Ishikawa (cell line): ENCODE measurements at regions not wholly inside any gene's neighbourhood (a gene's known extent, or its start where the extent isn't known, plus 50 kb on each side); places are given as distances from the start of the nearest gene placed in this dataset.

Source experiments
- CEBPB ChIP-seq: IDR thresholded peaks from 2 replicates; pipeline ENCODE4 v1.6.1; 2012
- CREB1 ChIP-seq: IDR thresholded peaks from 2 replicates; pipeline ENCODE4 v1.6.1; 2012; ENCODE audit warnings: low read depth
- EGR1 ChIP-seq: IDR thresholded peaks from 2 replicates; pipeline ENCODE4 v1.6.1; 2012
- EP300 ChIP-seq: IDR thresholded peaks from 2 replicates; pipeline ENCODE4 v1.6.1; 2012; ENCODE audit warnings: borderline replicate concordance
- FOXM1 ChIP-seq: IDR thresholded peaks from 2 replicates; pipeline ENCODE4 v1.6.1; 2012; ENCODE audit warnings: low read depth, borderline replicate concordance
- MAX ChIP-seq: IDR thresholded peaks from 2 replicates; pipeline ENCODE4 v1.6.1; 2012
- NFIC ChIP-seq: IDR thresholded peaks from 2 replicates; pipeline ENCODE4 v1.6.1; 2012
- RAD21 ChIP-seq: IDR thresholded peaks from 2 replicates; pipeline ENCODE4 v1.6.1; 2012; ENCODE audit warnings: low read depth
- REST ChIP-seq: IDR thresholded peaks from 2 replicates; pipeline ENCODE4 v1.6.1; 2012; ENCODE audit warnings: low read depth, mild to moderate bottlenecking
- TAF1 ChIP-seq: IDR thresholded peaks from 2 replicates; pipeline ENCODE4 v1.6.1; 2012; ENCODE audit warnings: low read depth, mild to moderate bottlenecking
- TCF12 ChIP-seq: IDR thresholded peaks from 2 replicates; pipeline ENCODE4 v1.6.1; 2012; ENCODE audit warnings: low read depth
- TEAD4 ChIP-seq: IDR thresholded peaks from 2 replicates; pipeline ENCODE4 v1.6.1; 2012
- USF1 ChIP-seq: IDR thresholded peaks from 2 replicates; pipeline ENCODE4 v1.6.1; 2012
- YY1 ChIP-seq: IDR thresholded peaks from 2 replicates; pipeline ENCODE4 v1.6.1; 2012; ENCODE audit warnings: low read depth
- ZBTB7A ChIP-seq: IDR thresholded peaks from 2 replicates; pipeline ENCODE4 v1.6.1; 2012; ENCODE audit warnings: low read depth

- TF ChIP-seq TEAD4, result no peak
- no peak for TF ChIP-seq CEBPB
- TF ChIP-seq FOXM1, result no peak
- no peak for TF ChIP-seq RAD21
- no peak for TF ChIP-seq TCF12
- TF ChIP-seq MAX, result no peak
- no peak for TF ChIP-seq NFIC
- TF ChIP-seq TAF1, result no peak
- no peak for TF ChIP-seq EP300
- no peak for TF ChIP-seq YY1
- TF ChIP-seq USF1, result no peak
- TF ChIP-seq REST, result no peak
- no peak for TF ChIP-seq EGR1
- TF ChIP-seq ZBTB7A, result no peak
- TF ChIP-seq CREB1, result no peak
These were observed 117.2 kb upstream of the ADO start for GRCh38 chr10:62687230-62687748.

- no peak for TF ChIP-seq EGR1
- TF ChIP-seq MAX, result no peak
- no peak for TF ChIP-seq FOXM1
- TF ChIP-seq YY1, result no peak
- no peak for TF ChIP-seq EP300
These were observed 115.4 kb upstream of the ADO start for GRCh38 chr10:62688971-62689700.

GRCh38 chr10:62689712-62690111, 114.8 kb upstream of the ADO start:
- TF ChIP-seq TEAD4 (no peak), ZBTB7A (no peak), TAF1 (no peak), REST (no peak), TCF12 (no peak), CREB1 (no peak), EP300 (no peak), RAD21 (no peak), CEBPB (no peak), NFIC (no peak), YY1 (no peak), FOXM1 (no peak), USF1 (no peak), MAX (no peak), EGR1 (no peak)

- TF ChIP-seq ZBTB7A (no peak), NFIC (no peak), CREB1 (no peak), YY1 (no peak)
These were observed 113.8 kb upstream of the ADO start for GRCh38 chr10:62690703-62691102.

GRCh38 chr10:62691336-62691735, 113.2 kb upstream of the ADO start:
- no peak for TF ChIP-seq YY1
- TF ChIP-seq USF1, result no peak
- TF ChIP-seq RAD21, result no peak
- no peak for TF ChIP-seq EP300
- no peak for TF ChIP-seq TAF1
- no peak for TF ChIP-seq TEAD4
- TF ChIP-seq NFIC, result no peak
- no peak for TF ChIP-seq CEBPB
- no peak for TF ChIP-seq ZBTB7A
- no peak for TF ChIP-seq EGR1
- no peak for TF ChIP-seq FOXM1
- no peak for TF ChIP-seq REST
